Heart left ventricle (tissue), 16 donors: ENCODE measurements at regions not wholly inside any gene's neighbourhood (a gene's known extent, or its start where the extent isn't known, plus 50 kb on each side); places are given as distances from the start of the nearest gene placed in this dataset.

Experiments
- ATAC-seq, 4 donors: fragments of 200-7000 bp; cut with Tn5 transposase; one replicate each; pipeline ENCODE4 v1.9.1; 2020 to 2022; ENCODE audit warnings: moderate library complexity in 4 of 4, mild to moderate bottlenecking in 3 of 4, moderate number of reproducible peaks in 1 of 4
- DNase-seq, 5 donors: peaks; one replicate each; pipeline ENCODE4 v3.0.0-alpha.2; 2020
- H3K27ac ChIP-seq, 12 donors: fragments of 200-600 bp; sonication (generic) in 4 of 12; one replicate each; pipeline versions ENCODE4 v1.5.0 to v1.8.0; 2016 to 2022; ENCODE audit warnings: mild to moderate bottlenecking in 2 of 12
- H3K27me3 ChIP-seq, 9 donors: fragments of 200-600 bp; sonication (generic) in 2 of 9; one replicate each; pipeline versions ENCODE4 v1.5.1 to v1.8.0; 2016 to 2022; ENCODE audit warnings: mild to moderate bottlenecking in 3 of 9
- H3K36me3 ChIP-seq, 9 donors: fragments of 200-600 bp; sonication (generic) in 2 of 9; one replicate each; pipeline versions ENCODE4 v1.5.0 to v1.8.0; 2018 to 2022; ENCODE audit warnings: mild to moderate bottlenecking in 2 of 9
- H3K4me1 ChIP-seq, 12 donors: fragments of 200-600 bp; sonication (generic) in 4 of 12; one replicate each; pipeline versions ENCODE4 v1.5.0 to v1.8.0; 2016 to 2022; ENCODE audit warnings: mild to moderate bottlenecking in 3 of 12
- H3K4me3 ChIP-seq, 12 donors: fragments of 200-600 bp; sonication (generic) in 4 of 12; one replicate each; pipeline versions ENCODE4 v1.5.0 to v1.8.0; 2017 to 2022; ENCODE audit warnings: mild to moderate bottlenecking in 9 of 12, moderate library complexity in 4 of 12
- H3K9me3 ChIP-seq, 12 donors: fragments of 200-600 bp; sonication (generic) in 4 of 12; one replicate each; pipeline versions ENCODE4 v1.5.0 to v1.8.0; 2016 to 2022; ENCODE audit warnings: mild to moderate bottlenecking in 1 of 12
- POLR2A ChIP-seq, 2 donors: fragments of 450-650 bp; IDR thresholded peaks; one replicate each; pipeline ENCODE4 v1.6.1; 2017; ENCODE audit warnings: antibody characterized with exemption in 2 of 2, mild to moderate bottlenecking in 2 of 2, moderate library complexity in 2 of 2
- WGBS, 4 donors: extraction: QIAGEN DNeasy Blood & Tissue Kit in 2 of 4; methylation state at CpG; one replicate each; pipeline versions ENCODE4 v1.1.5 to v1.1.7; 2013 to 2018; 5-methylcytosine and 5-hydroxymethylcytosine counted together
- intact Hi-C, 10 donors: fragments of 100-400 bp; cut with DNase I; formaldehyde crosslinking; loops; one replicate each; pipeline versions ENCODE4 v1.11.1 to v1.14.2; 2022
- TF ChIP-seq, protein P1 (sequence below), 12 donors: fragments of 200-600 bp; sonication (generic) in 4 of 12; IDR thresholded peaks; one replicate each; pipeline versions ENCODE4 v1.5.0 to v1.8.0; 2018 to 2022; ENCODE audit warnings: antibody characterized with exemption in 12 of 12, mild to moderate bottlenecking in 5 of 12
- donor health status: ischemic (EF 13 %, LVEDD 7.1; RV severe dilation, severe dysfunction).
- donor health status: healthy with polysubstance abuse.
- donor health status: DM: no; HTN: yes; CAD: no.
- donor health status: DM: no; HTN: no; CAD: no.
- donor health status: ischemic (EF 25% LVEDD 6.9; RV normal size, moderate dysfunction).
- donor health status: ischemic (EF 25% LVEDD 5.7; RV mildly dilated, moderate dysfunction).
- donor health status: healthy.
- donor health status: DM: yes; HTN: yes; CAD: no.
- donor health status: ischemic (EF 35%, LVEDD 5.7; RV mildly dilated, moderate dysfunction).
- donor health status: nonischemic (EF 11% LVEDD 7.7; RV severe dilation, severe dysfunction).
- donor health status: DM: yes; HTN: yes; CAD: no.
- donor health status: PGD.
- donor health status: ischemic (EF 29% LVEDD 5.4; RV normal size, mild dysfunction).
- donor health status: nonischemic (EF 23%, LVEDD 6.1; RV moderate dilation, normal function).

DNA sequence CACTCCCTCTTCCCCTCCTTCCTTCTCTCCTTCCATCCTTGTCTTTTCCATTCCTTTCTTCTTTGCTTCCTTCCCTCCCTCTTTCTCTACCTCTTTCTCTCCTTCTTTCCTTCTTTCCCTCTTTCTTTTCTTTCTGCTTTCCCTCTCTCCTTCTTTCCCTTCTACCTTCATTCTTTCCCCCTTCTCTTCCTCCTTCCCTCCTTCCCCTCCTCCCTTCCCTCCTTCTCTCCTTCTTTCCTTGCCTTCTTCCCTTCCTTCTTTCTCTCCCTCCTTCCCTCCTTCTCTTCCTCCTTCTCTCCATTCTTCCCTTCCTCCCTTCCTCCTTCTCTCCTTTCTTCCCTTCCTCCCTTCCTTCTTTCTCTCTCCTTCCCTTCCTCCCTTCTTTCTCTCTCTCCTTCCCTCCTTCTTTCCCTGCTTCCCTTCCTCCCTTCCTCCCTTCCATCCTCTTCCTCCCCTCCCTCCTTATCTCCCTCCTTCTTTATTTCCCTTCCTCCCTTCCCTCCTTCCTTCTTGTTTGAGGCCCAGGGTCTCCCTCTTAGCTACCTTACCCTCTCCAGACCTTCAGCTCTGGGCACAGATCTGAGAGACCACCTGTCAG, 77.0 kb downstream of the BUD13 start:
- intact Hi-C loops = loop anchor here in 2 of 10 donors (10.0 kb wide), 3 partner anchors 1361 to 1961 kb away; no protein-coding TSS in a partner anchor
- TF ChIP-seq, protein P1, sequence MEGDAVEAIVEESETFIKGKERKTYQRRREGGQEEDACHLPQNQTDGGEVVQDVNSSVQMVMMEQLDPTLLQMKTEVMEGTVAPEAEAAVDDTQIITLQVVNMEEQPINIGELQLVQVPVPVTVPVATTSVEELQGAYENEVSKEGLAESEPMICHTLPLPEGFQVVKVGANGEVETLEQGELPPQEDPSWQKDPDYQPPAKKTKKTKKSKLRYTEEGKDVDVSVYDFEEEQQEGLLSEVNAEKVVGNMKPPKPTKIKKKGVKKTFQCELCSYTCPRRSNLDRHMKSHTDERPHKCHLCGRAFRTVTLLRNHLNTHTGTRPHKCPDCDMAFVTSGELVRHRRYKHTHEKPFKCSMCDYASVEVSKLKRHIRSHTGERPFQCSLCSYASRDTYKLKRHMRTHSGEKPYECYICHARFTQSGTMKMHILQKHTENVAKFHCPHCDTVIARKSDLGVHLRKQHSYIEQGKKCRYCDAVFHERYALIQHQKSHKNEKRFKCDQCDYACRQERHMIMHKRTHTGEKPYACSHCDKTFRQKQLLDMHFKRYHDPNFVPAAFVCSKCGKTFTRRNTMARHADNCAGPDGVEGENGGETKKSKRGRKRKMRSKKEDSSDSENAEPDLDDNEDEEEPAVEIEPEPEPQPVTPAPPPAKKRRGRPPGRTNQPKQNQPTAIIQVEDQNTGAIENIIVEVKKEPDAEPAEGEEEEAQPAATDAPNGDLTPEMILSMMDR (IDR thresholded peaks at IDR 0.05) = no peak
- TF ChIP-seq POLR2A (IDR thresholded peaks at IDR 0.05) = no peak
- DNase-seq = peak in 1 of 5 donors; percentile 36
- H3K36me3 ChIP-seq = no peaks in the 10 kb centered on the region
- no peak overlapping the region for H3K4me3 ChIP-seq
- no peak overlapping the region for H3K27ac ChIP-seq
- H3K27me3 ChIP-seq = peaks cover 0 to 14% (median 0%) of the 10 kb centered on the region in 9 donors
- no peak for ATAC-seq
- H3K9me3 ChIP-seq = no peaks in the 10 kb centered on the region
- H3K4me1 ChIP-seq = no peaks in the 10 kb centered on the region

DNA sequence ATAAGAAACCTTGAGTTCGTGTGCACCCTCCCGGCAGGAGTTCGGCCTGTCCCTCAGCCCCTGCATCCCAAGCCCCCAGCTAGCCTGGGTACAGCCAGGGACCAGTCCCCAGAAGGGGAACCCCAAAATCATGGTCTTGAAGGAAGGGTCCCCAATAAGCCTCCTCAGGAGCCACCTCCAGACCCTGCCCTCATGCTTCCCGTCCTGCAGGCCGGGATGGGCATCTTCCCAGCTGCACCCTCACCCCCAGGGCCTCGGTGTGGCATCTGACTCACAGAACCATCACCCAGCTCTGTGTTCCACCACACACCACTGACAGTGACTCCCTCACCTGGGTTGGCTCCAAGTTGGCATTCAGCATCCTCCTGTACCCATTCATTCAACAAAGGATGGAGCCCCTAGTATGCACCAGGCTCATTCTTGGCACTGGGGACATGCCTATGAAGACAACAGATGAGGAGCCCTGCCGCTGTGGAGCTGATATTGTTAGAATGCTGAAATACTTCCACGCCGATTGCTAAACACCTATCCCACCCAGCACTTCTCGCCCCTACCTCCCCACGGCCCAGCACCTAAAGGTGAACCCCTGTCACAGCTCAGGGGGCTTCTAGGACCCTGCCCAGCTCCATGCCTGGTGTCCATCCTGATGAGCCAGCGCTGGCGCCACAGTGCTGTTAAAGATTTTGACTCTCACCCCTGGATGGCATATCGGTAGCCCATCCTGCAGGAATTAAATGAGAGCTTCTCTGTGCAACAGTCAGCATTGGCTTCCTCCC, 77.8 kb downstream of the BUD13 start:
- peaks cover 0 to 14% (median 0%) of the 10 kb centered on the region in 9 donors for H3K27me3 ChIP-seq
- no peaks in the 10 kb centered on the region for H3K4me1 ChIP-seq
- ATAC-seq = no peak
- DNase-seq = peak in 1 of 5 donors; percentile 33
- WGBS, 4 donors = 86 to 89% (median 87%) methylated on average over 10 to 14 of the region's 14 CpGs
- no peaks in the 10 kb centered on the region for H3K9me3 ChIP-seq
- TF ChIP-seq, protein P1 (IDR thresholded peaks at IDR 0.05) = no peak
- no peak for TF ChIP-seq POLR2A (IDR thresholded peaks at IDR 0.05)
- H3K27ac ChIP-seq = no peak overlapping the region
- no peak overlapping the region for H3K4me3 ChIP-seq
- intact Hi-C loops = loop anchor here in 5 of 10 donors (5.0 to 10.0 kb wide), 6 partner anchors 238 to 1960 kb away; no protein-coding TSS in a partner anchor
- H3K36me3 ChIP-seq = no peaks in the 10 kb centered on the region

DNA sequence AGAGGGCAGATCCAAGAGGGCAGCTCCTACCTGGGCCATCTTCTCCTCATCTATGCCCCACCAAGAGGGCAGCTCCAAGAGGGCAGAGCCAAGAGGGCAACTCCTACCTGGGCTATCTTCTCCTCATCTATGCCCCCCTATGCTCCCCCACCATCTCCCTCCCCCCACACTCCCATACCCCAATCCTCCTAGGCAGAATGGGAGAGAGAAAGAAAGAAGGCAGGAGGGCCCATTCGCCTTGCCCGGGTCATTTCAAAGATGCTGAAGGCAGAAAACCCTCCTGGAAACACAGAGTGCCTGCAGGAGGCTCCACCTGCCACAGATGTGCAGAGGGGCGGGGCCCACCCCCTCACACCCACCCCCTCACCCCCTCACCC, 78.5 kb downstream of the BUD13 start:
- DNase-seq (no peak), ATAC-seq (no peak)
- Histone ChIP-seq H3K4me3 (no peak overlapping the region), H3K9me3 (no peaks in the 10 kb centered on the region), H3K36me3 (no peaks in the 10 kb centered on the region), H3K27me3 (peaks cover 0 to 14% (median 0%) of the 10 kb centered on the region in 9 donors), H3K4me1 (no peaks in the 10 kb centered on the region), H3K27ac (no peak overlapping the region)
- 43 to 83% (median 56%) methylated on average over 3 of the region's 3 CpGs for WGBS, 4 donors
- TF ChIP-seq, protein P1 (IDR thresholded peaks at IDR 0.05) = no peak
- TF ChIP-seq POLR2A (IDR thresholded peaks at IDR 0.05) = no peak
- intact Hi-C loops = loop anchor here in 5 of 10 donors (5.0 to 10.0 kb wide), 6 partner anchors 237 to 1960 kb away; no protein-coding TSS in a partner anchor

DNA sequence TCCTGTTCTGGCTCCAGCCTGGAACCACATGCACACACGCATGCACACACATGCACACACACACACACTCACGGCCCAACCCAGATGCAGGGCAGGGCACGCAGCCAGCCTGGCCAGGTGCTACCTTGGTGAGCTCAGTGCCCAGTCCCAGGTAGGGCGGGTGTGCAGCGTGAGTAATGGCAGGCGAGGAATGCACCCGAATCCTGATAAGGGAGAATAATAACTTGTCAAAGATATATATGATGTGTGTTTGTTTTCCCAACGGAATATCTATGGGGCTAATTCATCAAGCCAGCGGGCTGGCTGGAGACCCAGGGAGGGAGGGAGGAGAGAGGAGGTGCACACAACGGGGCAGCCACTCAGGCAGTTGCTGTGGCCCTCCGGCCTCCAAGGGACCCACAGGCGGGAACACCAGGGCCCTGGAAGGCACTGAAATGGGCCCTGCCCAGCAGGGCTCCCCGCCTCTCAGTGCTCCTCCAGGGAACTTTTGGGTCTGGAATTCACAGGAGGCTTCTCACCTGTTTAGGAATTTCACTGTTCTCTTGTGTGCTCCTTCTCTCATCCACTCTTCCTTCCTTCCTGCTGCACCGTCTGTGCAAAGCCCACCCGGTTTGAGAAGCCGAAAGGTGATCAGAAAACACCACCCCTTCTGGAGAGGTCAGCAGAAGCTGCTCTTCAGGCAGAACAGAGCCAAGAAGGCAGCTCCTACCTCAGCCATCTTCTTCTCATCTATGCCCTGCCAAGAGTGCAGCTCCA, 79.0 kb downstream of the BUD13 start:
- no peak for ATAC-seq

More for the DNA sequence above, 79.0 kb downstream of the BUD13 start:
- DNase-seq = peak in 1 of 5 donors; percentile 47
- WGBS, 4 donors = 65 to 71% (median 68%) methylated on average over 16 of the region's 16 CpGs
- no peak overlapping the region for H3K4me3 ChIP-seq
- TF ChIP-seq, protein P1 (IDR thresholded peaks at IDR 0.05) = no peak
- TF ChIP-seq POLR2A (IDR thresholded peaks at IDR 0.05) = no peak
- no peak overlapping the region for H3K27ac ChIP-seq
- intact Hi-C loops = loop anchor here in 5 of 10 donors (5.0 to 10.0 kb wide), 6 partner anchors 236 to 1959 kb away; no protein-coding TSS in a partner anchor
- no peaks in the 10 kb centered on the region for H3K4me1 ChIP-seq
- H3K36me3 ChIP-seq = no peaks in the 10 kb centered on the region
- H3K9me3 ChIP-seq = no peaks in the 10 kb centered on the region
- H3K27me3 ChIP-seq = peaks cover 0 to 14% (median 0%) of the 10 kb centered on the region in 9 donors
